GM18909 (cell line): ENCODE measurements at regions not wholly inside any gene's neighbourhood (a gene's known extent, or its start where the extent isn't known, plus 50 kb on each side); places are given as distances from the start of the nearest gene placed in this dataset.
"Not testable (repeated sequence)": the region's sequence is repeated elsewhere in the genome, so short reads cannot be mapped to it uniquely, and the experiment has no call there.

Experiments used
- ATAC-seq: cut with Tn5 transposase; IDR thresholded peaks from one replicate; pipeline ENCODE4 v1.9.1; 2021; ENCODE audit warnings: mild to moderate bottlenecking; ENCODE audit not compliant: unreplicated experiment, poor library complexity

DNA sequence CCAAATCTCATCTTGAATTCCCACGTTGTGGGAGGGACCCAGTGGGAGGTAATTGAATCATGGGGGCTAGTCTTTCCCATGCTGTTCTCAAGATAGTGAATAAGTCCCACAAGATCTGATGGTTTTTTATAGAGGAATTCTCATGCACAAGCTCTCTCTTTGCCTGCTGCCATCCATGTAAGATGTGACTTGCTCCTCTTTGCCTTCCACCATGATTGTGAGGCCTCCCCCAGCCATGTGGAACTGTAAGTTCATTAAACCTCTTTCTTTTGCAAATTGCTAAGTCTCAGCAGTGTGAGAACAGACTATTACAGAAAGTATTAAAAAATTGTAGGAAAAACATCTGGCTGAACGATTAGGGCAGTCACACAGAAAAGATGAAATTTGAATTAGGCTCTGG is 921.8 kb downstream of the MCTP2 start:
- not testable (repeated sequence) for ATAC-seq

DNA sequence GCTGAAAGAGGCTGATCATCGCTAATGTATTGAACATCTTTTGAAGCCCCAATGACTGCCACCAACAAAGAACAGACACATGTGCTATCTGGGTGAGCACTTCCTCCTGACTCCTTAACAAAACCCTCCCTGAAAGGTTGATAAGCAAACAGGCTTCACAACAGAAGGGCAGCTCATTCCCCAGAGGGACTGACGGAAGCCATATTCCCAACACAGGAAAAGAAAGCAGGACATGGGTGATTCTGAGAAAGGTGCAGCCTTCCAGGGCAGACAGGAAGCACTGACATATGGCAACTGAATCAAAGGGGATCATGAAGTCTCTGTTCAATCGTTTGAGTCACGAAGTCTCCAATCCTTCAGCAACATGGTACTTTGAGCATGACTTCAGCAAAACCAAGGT is 929.0 kb downstream of the MCTP2 start:
- no peak for ATAC-seq

DNA sequence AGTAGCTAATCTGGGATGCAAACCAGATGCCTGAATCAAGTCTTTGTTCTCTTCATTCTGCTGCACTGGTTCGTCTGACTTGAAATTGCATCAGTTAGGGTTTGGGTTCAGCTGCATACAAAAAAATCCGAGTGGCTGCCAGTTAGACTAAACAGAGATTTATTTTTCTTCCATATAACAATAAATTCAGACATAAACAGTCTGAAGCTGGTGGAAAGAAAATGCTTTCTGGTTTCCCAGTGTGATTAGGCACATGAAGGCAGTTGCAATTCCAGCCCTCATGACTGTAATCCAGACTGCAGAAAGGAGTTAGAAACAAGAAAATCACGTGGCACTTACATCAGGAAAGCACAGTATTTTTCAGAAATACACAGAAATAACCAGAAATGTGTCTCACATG is 930.7 kb downstream of the MCTP2 start:
- ATAC-seq: no peak

DNA sequence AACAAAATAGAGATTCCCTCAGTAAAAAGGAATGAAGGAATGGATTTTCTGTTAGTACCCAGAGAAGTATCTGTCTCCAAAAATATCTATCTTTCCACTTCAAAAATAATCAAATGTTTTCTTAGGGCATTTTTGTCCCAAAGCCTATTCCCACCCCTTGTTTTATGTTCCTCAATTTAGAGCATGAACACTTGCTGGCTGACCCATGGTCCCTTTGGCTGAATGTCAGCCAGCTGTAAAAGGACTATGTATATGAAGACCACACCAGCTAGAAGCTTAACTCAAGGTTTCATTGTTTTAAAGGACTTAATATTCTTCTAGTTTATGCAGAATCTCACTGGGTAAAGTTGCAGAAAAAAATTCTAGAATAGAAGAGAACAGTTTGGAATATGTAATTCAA is 931.2 kb downstream of the MCTP2 start:
- no peak for ATAC-seq

DNA sequence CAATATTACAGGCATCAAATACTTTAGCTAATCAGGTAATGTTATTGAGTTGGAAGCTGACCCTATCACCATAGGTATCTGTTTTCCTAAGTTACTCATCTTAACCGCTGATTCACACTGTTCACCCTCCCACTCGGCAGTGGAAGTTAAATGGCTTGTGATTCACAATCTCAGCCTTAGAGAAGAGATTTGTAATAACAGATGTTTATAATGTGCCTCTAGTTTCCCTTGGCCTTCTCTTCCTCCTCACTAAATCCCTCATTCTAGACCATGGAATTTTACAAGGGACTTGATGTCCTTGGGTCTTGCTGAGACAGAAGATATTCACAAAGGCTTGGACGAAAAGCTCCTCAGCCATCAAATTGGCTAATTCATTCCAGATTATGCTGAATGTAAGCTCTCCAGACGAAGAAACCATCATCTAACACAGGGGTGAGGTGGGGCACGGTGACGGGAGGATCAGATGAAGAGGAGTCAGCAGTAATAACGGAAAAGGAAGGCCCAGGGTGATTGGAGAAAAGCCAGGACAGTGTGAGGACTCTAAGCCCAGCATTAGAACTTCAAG is 931.7 kb downstream of the MCTP2 start:
- no peak for ATAC-seq

DNA sequence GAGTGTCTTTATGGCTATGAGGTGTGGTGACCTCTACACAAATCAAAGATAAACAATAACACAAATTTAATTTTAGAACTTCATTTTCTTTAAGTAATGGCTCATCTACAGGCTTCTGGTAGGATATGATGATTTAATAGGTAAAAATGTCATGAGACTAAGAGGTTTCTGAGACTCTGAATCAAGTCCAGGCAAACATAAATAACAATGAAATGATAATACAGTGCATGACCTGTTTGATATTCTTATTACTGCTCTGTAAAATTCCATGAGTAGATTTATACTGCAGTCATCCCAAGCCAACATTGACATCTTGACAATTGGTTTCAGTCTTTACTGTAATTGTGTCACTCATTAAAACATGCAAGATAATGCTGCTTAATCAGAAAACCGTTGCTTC is 936.8 kb downstream of the MCTP2 start:
- no peak for ATAC-seq

DNA sequence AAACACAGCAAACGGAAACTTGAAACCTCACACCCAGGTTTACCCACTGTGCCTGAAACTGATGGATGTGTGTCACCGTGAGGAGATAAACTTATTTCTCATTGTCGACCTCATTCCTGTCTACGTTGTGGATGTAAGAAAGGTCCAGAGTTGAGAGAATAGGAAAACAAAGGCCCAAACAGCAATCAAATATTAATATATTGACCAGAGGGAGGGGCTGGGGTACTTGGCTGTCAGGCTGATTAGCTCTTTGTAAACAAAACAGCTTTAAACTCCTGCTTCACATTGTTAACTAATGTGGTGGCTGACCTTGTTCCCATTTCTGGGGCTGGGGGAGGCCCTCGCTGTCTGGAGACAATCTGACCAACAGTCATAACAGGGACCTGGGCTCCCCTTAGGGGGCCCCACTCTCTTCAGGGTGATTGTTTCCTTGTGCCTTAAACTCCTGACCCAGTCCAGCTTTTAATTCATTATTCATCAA is 937.6 kb downstream of the MCTP2 start:
- no peak for ATAC-seq

DNA sequence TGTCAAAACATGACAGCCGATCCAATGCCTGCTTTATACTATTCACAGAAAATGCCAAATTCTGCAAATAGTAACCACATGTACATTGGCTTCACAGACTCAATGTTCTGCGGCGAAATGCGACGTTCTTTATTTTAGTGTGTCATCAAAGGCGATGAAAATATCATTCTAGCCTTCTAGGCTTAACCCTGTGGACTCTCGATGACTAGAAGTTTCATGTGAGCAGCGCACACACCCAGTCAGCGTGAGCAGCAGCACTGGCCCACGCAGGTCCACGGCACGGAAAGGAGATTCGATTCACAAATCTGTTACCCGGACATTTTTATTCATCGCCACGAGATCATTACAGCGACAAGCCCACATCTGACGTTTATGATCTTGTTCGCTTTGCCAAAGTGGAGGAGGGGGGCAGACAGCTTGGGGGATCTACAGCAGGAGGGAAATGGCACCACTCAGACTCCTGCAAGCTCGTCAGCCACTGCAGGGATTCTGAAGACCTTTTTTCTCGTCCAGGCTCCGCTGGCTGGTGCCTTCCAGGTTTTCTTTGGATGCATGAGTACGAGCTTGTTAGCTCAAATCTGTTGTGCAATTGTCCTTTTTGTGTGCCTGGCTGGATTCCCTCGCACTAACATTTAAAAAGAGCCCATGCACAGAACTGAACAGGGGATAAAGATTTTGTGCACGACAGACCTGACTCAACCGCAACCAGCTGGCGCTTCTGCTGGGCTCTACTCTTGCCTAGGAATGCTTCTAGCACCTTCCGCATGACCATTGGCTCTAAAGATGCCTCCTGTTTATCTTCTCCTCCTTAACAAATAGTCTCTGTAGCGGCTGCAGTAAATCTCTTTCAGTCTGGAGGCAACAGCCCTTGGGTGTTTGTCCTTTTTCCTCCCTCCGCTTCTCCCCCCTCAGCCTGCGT is 938.4 kb downstream of the MCTP2 start:
- no peak for ATAC-seq

DNA sequence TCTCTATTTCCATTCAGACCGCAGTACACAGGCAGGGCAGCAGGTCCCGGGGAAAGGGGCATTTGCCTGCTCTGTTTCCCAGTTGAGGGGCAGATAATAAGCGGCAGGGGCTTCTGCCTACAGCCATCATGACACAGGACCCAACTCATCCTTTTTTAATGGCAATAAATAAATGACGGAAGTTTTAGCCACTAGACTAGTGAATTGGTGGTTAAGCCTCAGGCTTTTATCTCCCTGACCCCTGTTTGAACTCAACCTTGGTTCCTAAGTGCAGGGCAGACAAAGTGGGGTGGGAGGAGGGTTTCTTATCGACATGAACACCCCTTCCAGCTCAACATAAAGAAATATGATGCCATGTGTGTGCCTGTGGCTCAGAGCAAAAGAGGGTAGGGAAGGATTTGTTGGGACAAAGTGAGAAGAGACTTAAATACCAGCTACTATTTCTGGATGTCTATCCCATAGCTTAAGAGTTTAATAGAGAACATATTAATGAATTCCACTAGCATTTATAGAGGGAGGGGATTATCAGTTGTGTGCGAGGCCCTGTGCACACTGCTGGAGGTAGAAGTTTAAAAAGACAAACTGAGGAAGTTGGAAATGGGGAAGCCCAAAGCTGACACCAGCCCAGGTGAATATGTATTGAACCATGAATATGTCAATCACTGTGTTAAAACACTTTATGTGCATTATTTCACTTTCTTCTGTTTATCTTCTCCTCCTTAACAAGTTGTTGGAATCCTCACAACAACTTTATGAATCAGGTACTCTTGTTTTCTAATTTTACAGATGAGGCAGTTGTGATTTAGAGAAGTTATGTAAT is 939.4 kb downstream of the MCTP2 start:
- no peak for ATAC-seq

DNA sequence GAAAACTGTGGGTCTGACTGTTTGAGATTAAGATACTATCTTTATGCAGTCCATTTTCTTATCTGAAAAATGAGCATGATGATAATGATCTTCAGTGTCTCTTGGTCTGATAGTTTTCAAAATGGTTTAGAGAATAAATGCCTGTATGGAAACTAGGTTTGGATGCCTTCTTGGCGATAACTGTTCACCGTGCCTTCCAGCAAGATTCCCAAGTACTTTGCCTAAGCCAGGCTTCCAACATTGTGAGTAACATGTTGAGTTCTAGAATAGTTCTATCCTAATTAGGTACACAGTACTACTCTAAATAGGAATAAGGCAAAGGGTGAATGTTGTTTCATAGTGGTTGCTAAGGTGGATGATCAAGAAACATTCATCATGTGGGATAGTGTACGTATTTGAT is 940.2 kb downstream of the MCTP2 start:
- ATAC-seq: no peak

DNA sequence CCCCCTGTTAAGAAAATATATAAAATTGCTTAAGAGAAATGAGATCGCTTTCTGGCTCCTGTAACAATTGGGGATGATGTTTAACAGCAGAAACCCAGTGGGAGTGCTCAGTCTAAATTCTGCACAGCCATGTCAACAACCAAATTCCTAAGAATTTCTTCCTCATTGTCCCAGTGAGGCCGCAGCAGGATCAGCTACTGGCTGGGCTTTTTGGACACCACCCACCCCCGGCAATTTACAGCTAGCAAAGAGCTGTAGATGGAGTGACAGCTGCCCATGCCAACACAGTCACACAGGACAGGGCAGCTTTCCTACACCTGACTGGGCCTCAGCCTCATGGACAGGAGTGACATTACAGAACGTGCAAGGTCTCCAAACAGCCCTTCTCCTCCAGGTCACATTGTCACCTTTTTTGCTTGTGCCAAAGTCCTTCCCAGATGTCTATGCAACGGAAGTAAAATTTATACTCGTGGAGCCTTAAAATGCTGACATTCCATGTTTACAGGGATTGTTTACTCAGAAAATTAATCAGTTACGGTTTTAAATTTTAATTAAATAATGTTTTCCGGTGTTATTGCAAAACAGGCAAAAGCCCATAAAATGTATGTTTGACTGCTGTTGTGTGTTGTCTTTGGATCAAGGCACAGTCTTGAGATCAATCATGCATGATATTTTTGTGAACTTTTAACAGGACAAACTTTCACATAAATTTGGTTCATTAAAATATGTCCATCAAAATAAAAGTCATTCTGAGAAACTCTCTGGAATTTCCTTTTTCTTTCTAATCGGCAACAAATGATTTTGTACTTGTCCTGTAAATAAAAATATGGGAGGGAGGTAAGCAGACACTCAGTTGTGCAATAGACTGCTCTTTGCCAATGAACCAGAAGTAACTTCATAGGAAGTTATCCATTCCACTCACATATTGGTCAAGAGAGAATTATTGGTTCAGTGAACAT is 943.2 kb downstream of the MCTP2 start:
- ATAC-seq: no peak

DNA sequence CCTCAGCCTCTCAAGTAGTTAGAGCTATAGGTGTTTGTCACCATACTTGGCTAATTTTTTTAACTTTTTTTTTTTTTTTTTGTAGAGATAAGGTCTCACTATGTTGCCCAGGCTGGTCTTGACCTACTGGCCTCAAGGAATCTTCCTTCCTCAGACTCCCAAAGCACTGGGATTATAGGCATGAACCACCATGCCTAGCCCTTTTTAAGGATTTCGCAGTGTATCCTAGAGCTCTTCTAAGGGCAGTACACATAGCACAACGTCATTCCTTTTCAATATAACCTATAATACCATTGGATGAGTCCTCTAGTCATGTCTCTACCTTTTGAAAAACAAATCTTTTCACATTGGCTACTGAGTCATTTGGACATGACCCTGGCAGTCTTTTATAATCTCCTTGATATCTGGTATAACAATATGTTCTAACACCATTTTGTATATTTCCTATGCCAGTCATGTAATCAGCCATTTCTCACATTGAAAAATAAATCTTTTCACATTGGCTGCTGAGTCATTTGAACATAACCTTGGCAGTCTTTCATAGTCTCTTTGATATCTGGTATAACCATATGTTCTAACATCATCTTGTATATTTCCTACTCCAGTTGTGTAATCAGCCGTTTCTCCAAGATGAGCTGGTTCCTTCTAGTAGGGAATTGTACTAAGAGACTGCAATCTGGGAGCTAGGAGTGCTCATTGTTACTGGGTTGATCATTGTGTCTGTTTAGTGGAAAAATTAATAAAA is 944.7 kb downstream of the MCTP2 start:
- no peak for ATAC-seq

DNA sequence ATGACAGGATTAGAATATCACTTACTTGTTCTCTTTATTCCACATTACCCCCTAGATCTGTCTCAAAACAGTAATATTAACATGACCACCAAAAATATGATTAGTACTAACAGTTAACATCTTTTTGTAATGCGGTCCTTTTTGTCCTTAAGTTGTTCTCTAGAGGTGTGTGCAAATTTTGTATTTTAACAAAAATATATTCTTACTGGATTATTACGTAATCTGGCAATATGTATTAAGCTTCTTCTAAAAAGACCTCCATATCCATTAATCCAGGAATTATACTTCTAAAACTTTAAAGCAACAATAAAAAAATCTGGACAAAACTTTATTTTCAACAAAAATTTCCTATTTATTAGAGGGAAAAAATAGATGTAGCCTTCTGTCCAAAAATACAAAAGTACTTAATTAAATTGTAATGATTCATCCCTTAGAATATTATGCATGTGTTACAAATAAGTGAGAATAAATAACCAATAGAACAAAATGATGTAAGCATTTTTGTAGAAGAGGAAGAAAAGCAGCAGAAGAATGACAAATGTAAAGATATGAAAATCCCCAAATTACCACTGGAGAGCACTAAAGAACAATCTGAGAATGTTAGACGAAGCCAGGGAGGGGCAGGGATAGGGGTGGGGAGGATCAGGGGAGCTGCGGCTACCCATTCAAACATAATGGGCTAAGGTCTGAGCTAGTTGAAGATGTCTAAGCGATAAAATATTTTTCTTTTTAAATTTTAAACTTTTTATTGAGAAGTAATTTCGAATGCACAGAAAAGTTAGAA is 945.6 kb downstream of the MCTP2 start:
- ATAC-seq: no peak

DNA sequence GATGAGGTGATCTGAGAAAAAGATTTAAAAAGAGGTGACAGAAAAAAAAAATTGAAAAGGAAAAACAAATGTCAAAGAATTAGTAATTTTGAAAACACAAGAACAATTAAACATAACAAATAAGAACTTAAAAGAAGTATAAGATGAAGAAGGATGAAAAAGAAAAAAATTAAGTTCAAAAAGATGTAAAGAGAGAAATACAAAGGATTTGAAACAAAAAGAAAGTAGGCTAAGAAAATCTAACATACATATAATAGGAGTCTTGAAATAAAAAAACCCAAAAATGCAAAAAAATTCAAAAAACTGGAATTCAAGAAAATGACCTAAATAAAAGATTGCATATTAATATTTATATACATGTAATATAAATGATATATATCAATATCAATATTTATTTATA is 949.2 kb downstream of the MCTP2 start:
- ATAC-seq: no peak

DNA sequence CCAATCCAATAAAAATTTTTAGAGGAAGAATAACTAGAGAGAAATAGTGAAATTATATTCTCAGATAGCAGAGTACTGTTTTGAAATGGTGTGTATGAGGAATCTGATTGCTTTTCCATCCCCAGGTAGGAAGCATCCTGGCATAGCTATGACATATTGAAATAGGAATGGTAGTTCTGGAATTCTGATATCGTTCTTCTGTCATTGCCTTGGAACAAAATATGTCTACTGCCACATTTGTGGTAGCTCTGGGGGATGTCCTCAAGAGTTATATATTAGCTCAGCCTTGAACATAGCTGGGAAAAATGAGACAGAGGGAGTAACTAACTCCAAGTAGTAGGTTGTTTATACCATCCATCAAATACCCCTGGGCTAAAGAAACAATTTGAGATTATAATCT is 950.7 kb downstream of the MCTP2 start:
- no peak for ATAC-seq

DNA sequence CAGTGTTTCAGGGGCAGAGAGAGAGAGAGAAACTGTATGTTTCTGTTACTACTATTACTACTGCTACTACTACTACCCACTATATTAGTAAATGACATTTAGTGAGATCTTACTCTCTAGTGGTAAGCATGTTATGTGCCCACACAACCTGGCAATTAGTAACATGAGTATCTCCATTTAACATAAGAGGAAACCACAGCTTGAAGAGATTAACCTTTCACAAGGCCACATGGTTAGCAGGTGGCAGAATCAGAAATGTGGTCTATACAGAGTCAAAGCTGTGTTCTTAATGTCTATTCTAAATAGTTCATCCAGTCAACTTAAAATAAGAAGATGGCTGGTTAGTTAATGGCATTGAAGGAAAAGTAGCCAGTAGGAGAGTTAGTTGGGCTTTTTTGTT is 961.6 kb downstream of the MCTP2 start:
- no peak for ATAC-seq

DNA sequence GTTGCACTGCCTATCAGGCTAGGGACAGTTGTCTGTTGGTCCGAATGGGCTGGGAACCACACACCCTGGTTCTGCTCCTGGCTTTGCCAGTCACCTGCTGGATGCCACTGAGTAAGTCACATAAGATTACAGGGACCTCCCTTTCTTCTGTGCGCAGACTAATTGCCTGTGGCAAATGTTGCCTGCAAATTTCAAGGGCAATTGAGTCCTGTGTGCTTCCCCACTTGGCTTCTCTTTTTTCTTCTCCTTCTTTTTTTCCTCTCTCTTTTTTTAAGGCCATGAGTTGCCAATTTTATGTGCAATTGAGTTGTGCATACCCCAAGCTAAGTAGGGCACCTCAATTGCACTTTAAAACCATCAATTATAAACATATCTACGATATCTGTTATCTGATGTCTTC is 963.4 kb downstream of the MCTP2 start:
- ATAC-seq: no peak

DNA sequence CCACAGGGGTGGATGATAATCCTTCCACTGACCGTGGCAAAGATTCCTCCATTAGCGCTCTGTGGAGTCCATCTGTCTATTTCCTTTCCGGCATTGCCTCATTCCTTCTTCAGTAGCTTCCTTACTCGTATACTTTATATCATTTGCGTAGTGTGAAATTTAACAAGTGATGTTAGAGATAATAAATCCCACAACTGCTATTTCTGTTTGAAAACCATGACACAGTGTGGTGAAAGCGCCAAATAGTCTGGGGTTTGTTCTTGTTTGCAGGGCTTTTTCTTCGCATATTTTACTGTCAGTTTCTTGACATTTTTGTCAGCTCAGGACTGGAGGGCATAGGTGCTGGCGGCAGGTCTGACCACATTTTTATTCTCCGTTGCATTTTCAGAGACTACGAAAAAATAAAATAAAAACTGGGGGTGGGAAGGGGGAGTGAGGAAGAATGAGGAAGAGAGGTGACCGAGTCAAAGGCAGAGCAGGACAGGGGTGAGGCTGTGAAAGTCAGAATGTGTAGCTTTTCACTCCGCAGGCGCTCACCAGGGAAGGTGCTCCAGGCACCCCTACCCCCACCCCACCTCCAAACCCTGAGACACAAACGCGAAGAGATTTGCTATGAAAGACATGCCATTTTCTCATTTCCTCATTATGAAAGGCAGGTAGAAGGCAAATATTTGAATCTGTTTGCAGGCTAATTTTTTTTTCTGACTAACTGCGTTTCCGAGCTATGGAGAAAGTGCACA is 965.0 kb downstream of the MCTP2 start:
- no peak for ATAC-seq
